OCI-LY7 (cell line): ENCODE measurements at regions not wholly inside any gene's neighbourhood (a gene's known extent, or its start where the extent isn't known, plus 50 kb on each side); places are given as distances from the start of the nearest gene placed in this dataset.
"Not testable (repeated sequence)": the region's sequence is repeated elsewhere in the genome, so short reads cannot be mapped to it uniquely, and the experiment has no call there.

Source experiments
- BruUV-seq: library from RNA; stranded (reverse); fragments of 400-500 nt; replicated peaks from 2 replicates; lab custom pipeline; 2021; lab: Mats Ljungman, UMichigan
- CTCF ChIA-PET: fragments of 300-600 bp; sonication (Branson Sonifier 250); formaldehyde crosslinking; loops from one replicate; lab custom pipeline; 2022; ENCODE audit warnings: antibody characterized with exemption; ENCODE audit not compliant: unreplicated experiment; lab: Charles Lee
- POLR2A ChIA-PET: fragments of 300-600 bp; sonication (Branson Sonifier 250); formaldehyde crosslinking; loops from one replicate; lab custom pipeline; 2022; ENCODE audit warnings: antibody characterized with exemption; lab: Charles Lee
- DNase-seq: peaks from one replicate; pipeline ENCODE4 v3.0.0-alpha.2; 2015; ENCODE audit warnings: low spot score
- H2AFZ ChIP-seq: fragments of 200-600 bp; sonication (generic), shearing (Covaris generic); 2 replicates; pipeline ENCODE4 v1.6.1; 2014; ENCODE audit warnings: mild to moderate bottlenecking, antibody characterized with exemption, low read length, moderate library complexity
- H3K27ac ChIP-seq: fragments of 200-600 bp; sonication (generic); 2 replicates; pipeline ENCODE4 v1.5.1; 2014; ENCODE audit warnings: mixed run types, low read depth, mild to moderate bottlenecking, moderate library complexity, low read length, inconsistent platforms; ENCODE audit not compliant: poor library complexity, severe bottlenecking
- H3K36me3 ChIP-seq: fragments of 200-600 bp; sonication (generic); 2 replicates; pipeline ENCODE4 v1.6.1; 2014; ENCODE audit warnings: mild to moderate bottlenecking, antibody characterized with exemption, low read length, moderate library complexity, mixed read lengths; ENCODE audit not compliant: insufficient read depth
- H3K4me1 ChIP-seq: fragments of 200-600 bp; sonication (generic); 2 replicates; pipeline ENCODE4 v1.5.1; 2014; ENCODE audit warnings: mild to moderate bottlenecking, low read length; ENCODE audit not compliant: insufficient read depth, poor library complexity, severe bottlenecking
- H3K4me2 ChIP-seq: fragments of 200-600 bp; sonication (generic); 2 replicates; pipeline ENCODE4 v1.6.1; 2014; ENCODE audit warnings: mild to moderate bottlenecking, low read length
- H3K4me3 ChIP-seq: fragments of 200-600 bp; sonication (generic); 2 replicates; pipeline ENCODE4 v1.5.1; 2014; ENCODE audit warnings: mild to moderate bottlenecking, low read depth, low read length; ENCODE audit not compliant: poor library complexity, severe bottlenecking
- H3K79me2 ChIP-seq: fragments of 200-600 bp; sonication (generic); 2 replicates; pipeline ENCODE4 v1.6.1; 2016; ENCODE audit warnings: low read depth, mild to moderate bottlenecking, low read length, moderate library complexity, mixed read lengths; ENCODE audit not compliant: insufficient read depth
- H3K9me2 ChIP-seq: fragments of 200-600 bp; sonication (generic); 2 replicates; pipeline ENCODE4 v1.6.1; 2016; ENCODE audit warnings: mild to moderate bottlenecking, low read length, mixed read lengths; ENCODE audit not compliant: insufficient read depth
- H3K9me3 ChIP-seq: fragments of 200-600 bp; sonication (generic); 2 replicates; pipeline ENCODE4 v1.6.1; 2014; ENCODE audit warnings: mild to moderate bottlenecking, mixed run types, low read length, mixed read lengths
- H4K20me1 ChIP-seq: fragments of 200-600 bp; sonication (generic); 2 replicates; pipeline ENCODE4 v1.6.1; 2014; ENCODE audit warnings: mild to moderate bottlenecking, antibody characterized with exemption, low read length, moderate library complexity, mixed read lengths; ENCODE audit not compliant: insufficient read depth
- CTCF ChIP-seq: fragments of 200-600 bp; sonication (generic); conservative IDR thresholded peaks from 2 replicates; pipeline ENCODE4 v1.5.1; 2014; ENCODE audit warnings: mild to moderate bottlenecking, antibody characterized with exemption, low read length, moderate library complexity, mixed read lengths
- EZH2phosphoT487 ChIP-seq: fragments of 200-600 bp; sonication (generic); IDR thresholded peaks from 2 replicates; pipeline ENCODE4 v1.6.1; 2018; ENCODE audit warnings: low read depth, borderline replicate concordance, mild to moderate bottlenecking, mixed run types, antibody characterized with exemption, low read length, moderate library complexity, mixed read lengths
- intact Hi-C: fragments of 100-400 bp; cut with micrococcal nuclease; formaldehyde crosslinking; loops from one replicate; pipeline ENCODE4 v1.10.0; 2022; ENCODE audit not compliant: unreplicated experiment

- no TSS peak for BruUV-seq
- Histone ChIP-seq H3K4me3 (no peak overlapping the region), H3K4me1 (no peaks in the 10 kb centered on the region), H3K36me3 (no peaks in the 10 kb centered on the region), H3K9me3 (no peaks in the 10 kb centered on the region), H3K27ac (no peak overlapping the region), H3K79me2 (no peaks in the 10 kb centered on the region), H3K9me2 (no peaks in the 10 kb centered on the region), H2AFZ (no peak overlapping the region), H4K20me1 (no peaks in the 10 kb centered on the region), H3K4me2 (no peak overlapping the region)
- ChIA-PET CTCF (no interaction called here), POLR2A (interaction anchor here (1.5 kb wide), 1 partner anchor 18 kb away, joined by 3 read pairs; no protein-coding TSS in a partner anchor)
- TF ChIP-seq EZH2phosphoT487 (no peak), CTCF (no peak)
- intact Hi-C loops = no loop called here
- DNase-seq = no peak
Observed at GRCh38 chr3:166510382-166510781, 673.2 kb upstream of the BCHE start.

- H3K27ac ChIP-seq, H3K4me3 ChIP-seq, H3K9me2 ChIP-seq, H4K20me1 ChIP-seq, BruUV-seq, CTCF ChIA-PET, POLR2A ChIA-PET, H2AFZ ChIP-seq, intact Hi-C loops, H3K79me2 ChIP-seq, H3K4me2 ChIP-seq, DNase-seq, H3K36me3 ChIP-seq, H3K4me1 ChIP-seq, H3K9me3 ChIP-seq: not testable (repeated sequence)
Observed at GRCh38 chr3:166500420-166500819, 663.2 kb upstream of the BCHE start.

- Histone ChIP-seq H3K27ac (no peak overlapping the region), H3K9me3 (no peaks in the 10 kb centered on the region), H3K79me2 (no peaks in the 10 kb centered on the region), H4K20me1 (no peaks in the 10 kb centered on the region), H3K4me2 (no peak overlapping the region), H3K4me1 (no peaks in the 10 kb centered on the region), H3K36me3 (no peaks in the 10 kb centered on the region), H3K4me3 (no peak overlapping the region), H2AFZ (no peak overlapping the region), H3K9me2 (no peaks in the 10 kb centered on the region)
- intact Hi-C loops = no loop called here
- no peak for TF ChIP-seq CTCF
- TF ChIP-seq EZH2phosphoT487 = no peak
- ChIA-PET POLR2A (interaction anchor here (0.5 kb wide), 1 partner anchor 96 kb away, joined by 3 read pairs; no protein-coding TSS in a partner anchor), CTCF (no interaction called here)
- BruUV-seq = no TSS peak
- no peak for DNase-seq
Observed at GRCh38 chr3:166499636-166500035, 662.4 kb upstream of the BCHE start.
